Testis (tissue), 2 donors: ENCODE measurements at regions not wholly inside any gene's neighbourhood (a gene's known extent, or its start where the extent isn't known, plus 50 kb on each side); places are given as distances from the start of the nearest gene placed in this dataset.
"Not testable (repeated sequence)": the region's sequence is repeated elsewhere in the genome, so short reads cannot be mapped to it uniquely, and the experiment has no call there.

Experiments
- DNase-seq: peaks from one replicate; pipeline ENCODE4 v3.0.0-alpha.2; 2019
- H3K27ac ChIP-seq, 2 donors: fragments of 200-600 bp; sonication (generic); one replicate each; pipeline ENCODE4 v1.5.1; 2019
- H3K27me3 ChIP-seq: fragments of 200-600 bp; sonication (generic); one replicate; pipeline ENCODE4 v1.5.1; 2019
- H3K36me3 ChIP-seq: fragments of 200-600 bp; sonication (generic); one replicate; pipeline ENCODE4 v1.5.1; 2017; ENCODE audit warnings: low read depth; ENCODE audit errors: missing control alignments
- H3K4me1 ChIP-seq: fragments of 200-600 bp; sonication (generic); one replicate; pipeline ENCODE4 v1.5.1; 2019
- H3K4me3 ChIP-seq, 2 donors: fragments of 200-600 bp; sonication (generic); one replicate each; pipeline ENCODE4 v1.5.1; 2017 to 2019
- H3K9me3 ChIP-seq: fragments of 200-600 bp; sonication (generic); one replicate; pipeline ENCODE4 v1.5.1; 2017
- POLR2A ChIP-seq: fragments of 450-650 bp; IDR thresholded peaks from one replicate; pipeline ENCODE4 v1.6.1; 2017; ENCODE audit warnings: antibody characterized with exemption, mild to moderate bottlenecking, moderate library complexity
- WGBS, 2 donors: methylation state at CpG; one replicate each; pipeline ENCODE4 v1.1.5; 2018; 5-methylcytosine and 5-hydroxymethylcytosine counted together
- intact Hi-C: fragments of 100-400 bp; cut with DNase I; formaldehyde crosslinking; loops from one replicate; pipeline ENCODE4 v1.15.1; 2023; ENCODE audit warnings: low total_unique reads
- TF ChIP-seq, protein P1 (sequence below), 3 experiments: fragments of 450-650 bp in 2 of 3; fragments of 200-600 bp in 1 of 3; sonication (generic) in 1 of 3; IDR thresholded peaks; one replicate each; pipeline ENCODE4 v1.5.1; 2016 to 2019; ENCODE audit warnings: antibody characterized with exemption in 3 of 3, mild to moderate bottlenecking in 2 of 3, moderate library complexity in 1 of 3

DNA sequence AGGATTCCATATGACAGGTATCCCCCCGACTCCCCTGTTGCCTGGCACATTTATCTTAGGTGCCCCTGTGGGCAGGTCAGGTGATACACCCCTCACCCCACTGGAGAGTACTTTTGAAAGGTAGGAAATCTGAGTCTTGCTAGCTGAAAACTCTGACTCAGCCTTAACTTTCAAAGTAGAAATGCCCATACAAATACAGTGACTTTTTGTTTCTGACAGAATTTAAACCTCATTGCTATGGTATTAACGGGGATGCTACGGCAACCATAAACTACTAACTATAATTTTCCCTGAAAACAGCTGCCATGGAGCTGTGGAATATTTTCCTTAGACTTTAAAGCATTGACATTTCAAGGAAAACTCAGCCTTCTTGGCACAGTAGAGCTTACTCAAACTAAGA, 536.0 kb downstream of the RFPL4B start:
- no peaks in the 10 kb centered on the region for H3K36me3 ChIP-seq
- intact Hi-C loops: no loop called here
- H3K4me1 ChIP-seq: no peaks in the 10 kb centered on the region
- no peak for DNase-seq
- no peaks in the 10 kb centered on the region for H3K9me3 ChIP-seq
- no peak overlapping the region for H3K4me3 ChIP-seq
- H3K27ac ChIP-seq: no peak overlapping the region
- TF ChIP-seq POLR2A: no peak
- TF ChIP-seq, protein P1, sequence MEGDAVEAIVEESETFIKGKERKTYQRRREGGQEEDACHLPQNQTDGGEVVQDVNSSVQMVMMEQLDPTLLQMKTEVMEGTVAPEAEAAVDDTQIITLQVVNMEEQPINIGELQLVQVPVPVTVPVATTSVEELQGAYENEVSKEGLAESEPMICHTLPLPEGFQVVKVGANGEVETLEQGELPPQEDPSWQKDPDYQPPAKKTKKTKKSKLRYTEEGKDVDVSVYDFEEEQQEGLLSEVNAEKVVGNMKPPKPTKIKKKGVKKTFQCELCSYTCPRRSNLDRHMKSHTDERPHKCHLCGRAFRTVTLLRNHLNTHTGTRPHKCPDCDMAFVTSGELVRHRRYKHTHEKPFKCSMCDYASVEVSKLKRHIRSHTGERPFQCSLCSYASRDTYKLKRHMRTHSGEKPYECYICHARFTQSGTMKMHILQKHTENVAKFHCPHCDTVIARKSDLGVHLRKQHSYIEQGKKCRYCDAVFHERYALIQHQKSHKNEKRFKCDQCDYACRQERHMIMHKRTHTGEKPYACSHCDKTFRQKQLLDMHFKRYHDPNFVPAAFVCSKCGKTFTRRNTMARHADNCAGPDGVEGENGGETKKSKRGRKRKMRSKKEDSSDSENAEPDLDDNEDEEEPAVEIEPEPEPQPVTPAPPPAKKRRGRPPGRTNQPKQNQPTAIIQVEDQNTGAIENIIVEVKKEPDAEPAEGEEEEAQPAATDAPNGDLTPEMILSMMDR (IDR thresholded peaks at IDR 0.05): no peak
- H3K27me3 ChIP-seq: no peaks in the 10 kb centered on the region
- 87 to 91% methylated on average over 3 of the region's 3 CpGs for WGBS, 2 donors

- DNase-seq: no peak
- intact Hi-C loops: no loop called here
- TF ChIP-seq, protein P1 (IDR thresholded peaks at IDR 0.05): no peak
- no peak for TF ChIP-seq POLR2A
These were observed 539.3 kb downstream of the RFPL4B start for GRCh38 chr6:112886415-112886814.

DNA sequence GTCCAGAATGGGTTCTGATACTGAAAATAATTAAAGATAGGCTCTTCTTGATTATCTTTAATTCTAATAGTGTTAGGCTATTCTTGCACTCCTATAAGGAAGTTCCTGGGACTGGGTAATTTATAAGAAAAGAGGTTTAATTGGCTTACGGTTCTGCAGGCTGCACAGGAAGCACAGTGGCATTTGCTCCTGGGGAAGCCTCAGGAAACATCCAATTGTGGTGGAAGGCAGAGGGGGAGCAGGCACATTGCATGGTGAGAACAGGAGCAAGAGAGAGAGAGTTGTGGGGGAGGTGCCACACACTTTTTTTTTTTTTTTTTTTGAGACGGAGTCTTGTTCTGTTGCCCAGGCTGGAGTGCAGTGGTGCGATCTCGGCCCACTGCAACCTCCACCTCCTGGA, 540.3 kb downstream of the RFPL4B start:
- H3K36me3 ChIP-seq, intact Hi-C loops, H3K9me3 ChIP-seq, H3K27ac ChIP-seq, H3K4me3 ChIP-seq, DNase-seq, H3K4me1 ChIP-seq, H3K27me3 ChIP-seq: not testable (repeated sequence)
- 92 to 96% methylated on average over 4 of the region's 4 CpGs for WGBS, 2 donors

More at GRCh38 chr6:112886415-112886814, 539.3 kb downstream of the RFPL4B start:
- H3K4me1 ChIP-seq: no peaks in the 10 kb centered on the region
- no peaks in the 10 kb centered on the region for H3K36me3 ChIP-seq
- no peaks in the 10 kb centered on the region for H3K27me3 ChIP-seq
- no peak overlapping the region for H3K27ac ChIP-seq
- H3K9me3 ChIP-seq: no peaks in the 10 kb centered on the region
- no peak overlapping the region for H3K4me3 ChIP-seq
- whole genome bisulfite sequencing, 2 donors: 69 to 72% methylated on average over 2 of the region's 2 CpGs

DNA sequence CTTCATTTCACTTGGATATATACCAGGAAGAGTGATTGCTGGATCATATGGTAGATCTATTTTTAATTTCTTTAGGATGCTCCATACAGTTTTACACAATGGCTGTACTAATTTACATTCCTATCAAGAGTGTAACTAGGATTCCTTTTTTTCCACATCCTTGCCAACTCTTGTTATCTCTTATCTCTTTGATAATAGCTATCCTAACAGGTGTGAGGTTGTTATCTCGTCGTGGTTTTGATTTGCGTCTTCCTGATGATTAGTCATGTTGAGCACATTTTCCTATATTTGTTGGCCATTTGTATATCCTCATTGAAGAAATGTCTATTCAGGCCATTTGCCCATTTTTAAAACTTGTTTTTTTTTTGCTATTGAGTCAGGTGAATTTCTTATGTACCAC, 552.4 kb downstream of the RFPL4B start:
- no peak for DNase-seq
- TF ChIP-seq, protein P1 (IDR thresholded peaks at IDR 0.05): no peak
- no peak for TF ChIP-seq POLR2A
- Histone ChIP-seq H3K4me1 (no peaks in the 10 kb centered on the region), H3K36me3 (no peaks in the 10 kb centered on the region), H3K27ac (no peak overlapping the region), H3K27me3 (no peaks in the 10 kb centered on the region), H3K9me3 (no peaks in the 10 kb centered on the region), H3K4me3 (no peak overlapping the region)
- intact Hi-C loops: no loop called here
- whole genome bisulfite sequencing, 2 donors: 86 to 89% methylated on average over 3 of the region's 3 CpGs

DNA sequence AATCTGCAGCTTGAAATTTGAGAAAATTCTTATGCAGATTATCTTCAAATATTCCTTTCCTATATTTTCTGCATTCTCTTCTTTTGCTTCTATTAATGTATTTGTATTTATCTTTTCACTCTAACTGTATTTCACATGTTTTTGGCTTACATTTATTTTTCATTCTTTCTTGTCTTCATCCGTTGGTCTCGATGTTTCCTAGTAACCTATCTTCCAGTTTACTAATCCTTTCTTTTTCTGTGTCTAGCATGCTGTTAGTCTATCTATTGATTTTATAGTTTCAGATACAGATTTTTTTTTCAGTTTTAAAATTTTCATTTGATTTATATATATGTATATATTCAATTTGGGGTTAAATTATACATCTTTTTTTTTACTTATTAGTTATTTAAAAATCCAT, 556.2 kb downstream of the RFPL4B start:
- Histone ChIP-seq H3K27me3 (no peaks in the 10 kb centered on the region), H3K4me1 (no peaks in the 10 kb centered on the region), H3K4me3 (no peak overlapping the region), H3K27ac (no peak overlapping the region), H3K9me3 (no peaks in the 10 kb centered on the region), H3K36me3 (no peaks in the 10 kb centered on the region)
- TF ChIP-seq, protein P1 (IDR thresholded peaks at IDR 0.05): no peak
- no peak for TF ChIP-seq POLR2A
- 92 to 96% methylated on average over 2 of the region's 2 CpGs for WGBS, 2 donors
- DNase-seq: no peak
- intact Hi-C loops: no loop called here
